22Rv1 (cell line): ENCODE measurements at regions not wholly inside any gene's neighbourhood (a gene's known extent, or its start where the extent isn't known, plus 50 kb on each side); places are given as distances from the start of the nearest gene placed in this dataset.

ENCODE experiments used
- ZFX ChIP-seq: fragments of 450-650 bp; IDR thresholded peaks from 2 replicates; pipeline ENCODE4 v1.6.1; 2017; ENCODE audit warnings: antibody characterized with exemption, borderline replicate concordance
- TF ChIP-seq, protein P1 (sequence below): fragments of 450-650 bp; IDR thresholded peaks from 2 replicates; pipeline ENCODE4 v1.5.1; 2017; ENCODE audit warnings: mild to moderate bottlenecking

DNA sequence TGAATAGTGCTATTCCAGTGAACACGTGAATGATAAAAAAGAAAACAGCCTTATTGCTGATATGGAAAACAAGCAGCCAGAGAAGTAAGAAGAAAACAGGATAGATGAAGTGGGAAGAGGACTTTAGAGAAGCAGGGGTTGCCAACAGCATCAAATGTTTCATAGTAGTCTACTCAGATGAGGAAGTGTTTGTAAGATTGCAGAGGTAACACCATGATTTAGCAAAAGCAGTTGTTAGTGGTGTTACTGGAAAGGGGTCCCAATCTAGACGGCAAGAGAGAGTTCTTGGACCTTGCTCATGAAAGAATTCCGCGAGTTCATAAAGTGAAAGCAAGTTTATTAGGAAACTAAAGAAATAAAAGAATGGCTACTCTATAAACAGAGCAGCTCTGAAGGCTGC lies 108.8 kb upstream of the MCTP2 start:
- TF ChIP-seq, protein P1, sequence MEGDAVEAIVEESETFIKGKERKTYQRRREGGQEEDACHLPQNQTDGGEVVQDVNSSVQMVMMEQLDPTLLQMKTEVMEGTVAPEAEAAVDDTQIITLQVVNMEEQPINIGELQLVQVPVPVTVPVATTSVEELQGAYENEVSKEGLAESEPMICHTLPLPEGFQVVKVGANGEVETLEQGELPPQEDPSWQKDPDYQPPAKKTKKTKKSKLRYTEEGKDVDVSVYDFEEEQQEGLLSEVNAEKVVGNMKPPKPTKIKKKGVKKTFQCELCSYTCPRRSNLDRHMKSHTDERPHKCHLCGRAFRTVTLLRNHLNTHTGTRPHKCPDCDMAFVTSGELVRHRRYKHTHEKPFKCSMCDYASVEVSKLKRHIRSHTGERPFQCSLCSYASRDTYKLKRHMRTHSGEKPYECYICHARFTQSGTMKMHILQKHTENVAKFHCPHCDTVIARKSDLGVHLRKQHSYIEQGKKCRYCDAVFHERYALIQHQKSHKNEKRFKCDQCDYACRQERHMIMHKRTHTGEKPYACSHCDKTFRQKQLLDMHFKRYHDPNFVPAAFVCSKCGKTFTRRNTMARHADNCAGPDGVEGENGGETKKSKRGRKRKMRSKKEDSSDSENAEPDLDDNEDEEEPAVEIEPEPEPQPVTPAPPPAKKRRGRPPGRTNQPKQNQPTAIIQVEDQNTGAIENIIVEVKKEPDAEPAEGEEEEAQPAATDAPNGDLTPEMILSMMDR, result no peak
- TF ChIP-seq ZFX, result no peak
